GM13977 (cell line): ENCODE measurements at regions not wholly inside any gene's neighbourhood (a gene's known extent, or its start where the extent isn't known, plus 50 kb on each side); places are given as distances from the start of the nearest gene placed in this dataset.
"Not testable (repeated sequence)": the region's sequence is repeated elsewhere in the genome, so short reads cannot be mapped to it uniquely, and the experiment has no call there.

ENCODE experiments used
- DNase-seq: peaks from one replicate; pipeline ENCODE4 v3.0.0; 2012; ENCODE audit warnings: low spot score
- in situ Hi-C: fragments of 300-500 bp; cut with MboI; formaldehyde crosslinking; loops from one replicate; pipeline ENCODE4 v1.12.0; 2022; ENCODE audit warnings: low sequenced_read_pairs, low pct_unique_long_range_greater_than_20kb, mixed read lengths, inconsistent platforms; ENCODE audit not compliant: unreplicated experiment
- TF ChIP-seq, protein P1 (sequence below): IDR thresholded peaks from 2 replicates; pipeline ENCODE4 v1.5.1; 2012; ENCODE audit warnings: mild to moderate bottlenecking, control low read depth; ENCODE audit not compliant: insufficient read depth; ENCODE audit errors: extremely low read depth, missing control alignments

DNA sequence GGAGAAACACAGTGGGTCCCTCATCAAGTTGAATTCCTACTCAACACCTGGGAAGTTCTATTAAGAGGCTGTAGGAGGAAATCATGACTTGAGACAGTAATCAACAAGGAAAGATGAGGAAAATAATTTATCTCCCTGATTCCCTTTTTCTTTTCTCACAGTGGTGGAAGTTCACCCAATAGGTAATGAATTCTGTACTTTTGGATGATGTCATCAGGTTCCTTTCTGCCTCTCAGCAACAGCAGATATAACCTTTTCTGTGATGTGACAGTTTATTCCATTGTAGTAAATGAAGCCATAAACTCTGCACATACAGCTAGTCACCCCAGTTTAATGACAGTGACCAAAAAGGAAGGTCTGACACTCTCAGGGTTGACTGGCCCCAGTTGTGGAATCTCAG lies 1265.0 kb downstream of the NXPH1 start:
- in situ Hi-C loops, result no loop called here
- TF ChIP-seq, protein P1, sequence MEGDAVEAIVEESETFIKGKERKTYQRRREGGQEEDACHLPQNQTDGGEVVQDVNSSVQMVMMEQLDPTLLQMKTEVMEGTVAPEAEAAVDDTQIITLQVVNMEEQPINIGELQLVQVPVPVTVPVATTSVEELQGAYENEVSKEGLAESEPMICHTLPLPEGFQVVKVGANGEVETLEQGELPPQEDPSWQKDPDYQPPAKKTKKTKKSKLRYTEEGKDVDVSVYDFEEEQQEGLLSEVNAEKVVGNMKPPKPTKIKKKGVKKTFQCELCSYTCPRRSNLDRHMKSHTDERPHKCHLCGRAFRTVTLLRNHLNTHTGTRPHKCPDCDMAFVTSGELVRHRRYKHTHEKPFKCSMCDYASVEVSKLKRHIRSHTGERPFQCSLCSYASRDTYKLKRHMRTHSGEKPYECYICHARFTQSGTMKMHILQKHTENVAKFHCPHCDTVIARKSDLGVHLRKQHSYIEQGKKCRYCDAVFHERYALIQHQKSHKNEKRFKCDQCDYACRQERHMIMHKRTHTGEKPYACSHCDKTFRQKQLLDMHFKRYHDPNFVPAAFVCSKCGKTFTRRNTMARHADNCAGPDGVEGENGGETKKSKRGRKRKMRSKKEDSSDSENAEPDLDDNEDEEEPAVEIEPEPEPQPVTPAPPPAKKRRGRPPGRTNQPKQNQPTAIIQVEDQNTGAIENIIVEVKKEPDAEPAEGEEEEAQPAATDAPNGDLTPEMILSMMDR, result no peak
- no peak for DNase-seq

DNA sequence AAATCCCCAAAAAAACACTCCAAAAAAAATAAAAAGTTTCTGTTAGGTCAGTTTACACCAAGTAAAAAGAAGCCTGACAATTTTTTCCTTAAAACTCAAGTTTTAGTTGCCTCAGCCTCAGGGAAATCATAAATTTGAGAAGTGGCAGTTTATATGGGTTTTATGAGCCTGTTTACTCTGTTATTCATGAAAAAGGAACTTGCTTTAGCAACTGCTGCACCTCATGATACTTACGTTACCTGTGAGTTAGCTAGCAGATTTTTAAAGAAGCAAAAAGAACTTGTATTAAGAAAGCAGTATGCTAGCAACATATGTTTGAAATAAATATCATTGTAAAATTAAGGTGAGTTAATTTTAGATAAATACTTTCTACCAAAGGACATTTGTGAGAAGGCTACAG lies 1264.5 kb upstream of the PHF14 start:
- in situ Hi-C loops, result no loop called here
- DNase-seq, result no peak
- TF ChIP-seq, protein P1, result no peak

DNA sequence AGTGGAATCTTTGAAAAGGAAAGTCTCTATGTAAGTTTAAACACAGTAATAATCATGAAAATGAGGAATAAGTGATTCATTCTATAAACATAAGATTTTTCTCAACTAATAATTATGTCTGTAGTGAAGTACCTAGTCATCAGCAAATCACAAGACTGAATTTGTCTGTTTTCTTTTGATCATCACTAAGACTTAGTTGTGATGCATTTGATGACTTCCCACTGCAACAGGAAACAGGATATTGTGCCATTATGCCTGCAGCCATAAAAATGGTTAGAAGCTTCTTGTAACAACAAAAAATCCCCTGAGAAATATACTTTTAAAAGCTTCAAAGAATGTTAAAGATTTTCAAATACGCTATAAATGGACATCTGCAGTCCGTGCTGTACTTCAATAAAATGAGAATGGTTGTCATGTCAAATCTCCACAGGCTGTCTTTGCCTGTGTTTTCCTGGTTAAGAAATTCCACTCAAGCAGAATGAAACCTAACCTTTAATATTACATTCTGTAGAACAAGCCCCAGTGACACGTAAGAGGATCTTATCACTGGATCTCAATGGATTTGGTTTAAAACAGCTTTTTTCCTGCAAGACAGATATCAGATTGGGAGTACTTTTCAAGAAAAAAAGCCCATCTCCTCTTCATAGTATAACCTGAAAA lies 1262.3 kb upstream of the PHF14 start:
- no peak for DNase-seq
- TF ChIP-seq, protein P1, result no peak
- in situ Hi-C loops, result no loop called here

DNA sequence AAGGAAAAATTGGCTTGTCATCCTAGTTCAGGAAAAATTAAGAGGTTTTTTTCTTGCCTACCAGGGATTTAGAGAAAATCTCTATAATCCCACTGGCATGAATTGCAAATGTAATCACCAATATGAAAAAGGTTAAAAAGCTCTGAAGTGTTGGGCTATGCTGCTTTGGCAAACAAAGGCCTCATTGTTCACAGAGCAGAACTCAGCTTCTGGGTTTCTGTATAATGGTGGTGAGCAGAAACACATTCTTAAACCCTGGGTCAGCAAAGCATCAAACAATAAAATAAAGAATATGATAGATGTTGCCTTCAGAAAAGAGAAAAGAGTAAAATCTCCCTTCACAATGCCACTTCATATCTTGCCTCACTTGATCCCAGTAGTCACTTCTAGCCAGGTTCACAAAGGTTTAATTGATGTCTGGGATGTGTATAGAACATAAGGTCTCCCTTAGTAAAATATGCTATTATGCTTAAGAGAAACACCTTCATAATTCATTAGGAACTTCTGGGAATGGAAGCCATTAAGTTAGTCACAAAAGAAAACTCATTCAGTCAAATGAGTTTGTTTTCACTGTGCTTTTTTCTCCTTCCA lies 1255.5 kb upstream of the PHF14 start:
- in situ Hi-C loops, result no loop called here
- TF ChIP-seq, protein P1, result no peak
- no peak for DNase-seq

DNA sequence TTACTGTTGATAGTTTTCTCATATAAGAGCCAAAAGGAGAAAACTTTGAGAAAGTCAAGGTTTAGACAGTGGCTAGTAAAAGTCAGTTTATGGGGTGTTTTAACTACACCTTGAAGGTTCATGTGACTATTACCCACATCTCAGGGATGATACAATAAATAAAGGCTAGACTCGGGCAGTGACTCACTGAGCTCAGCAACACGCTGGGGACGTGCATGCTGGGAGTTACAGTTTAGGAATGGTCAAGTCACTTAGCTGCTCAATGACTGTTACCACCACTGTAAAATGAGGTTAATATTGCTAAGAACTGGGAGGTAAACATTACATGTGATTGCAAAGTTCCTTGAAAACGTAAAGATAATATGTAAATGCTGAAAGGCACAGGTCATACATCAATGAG lies 1254.4 kb upstream of the PHF14 start:
- no peak for DNase-seq
- in situ Hi-C loops, result no loop called here
- TF ChIP-seq, protein P1, result no peak

DNA sequence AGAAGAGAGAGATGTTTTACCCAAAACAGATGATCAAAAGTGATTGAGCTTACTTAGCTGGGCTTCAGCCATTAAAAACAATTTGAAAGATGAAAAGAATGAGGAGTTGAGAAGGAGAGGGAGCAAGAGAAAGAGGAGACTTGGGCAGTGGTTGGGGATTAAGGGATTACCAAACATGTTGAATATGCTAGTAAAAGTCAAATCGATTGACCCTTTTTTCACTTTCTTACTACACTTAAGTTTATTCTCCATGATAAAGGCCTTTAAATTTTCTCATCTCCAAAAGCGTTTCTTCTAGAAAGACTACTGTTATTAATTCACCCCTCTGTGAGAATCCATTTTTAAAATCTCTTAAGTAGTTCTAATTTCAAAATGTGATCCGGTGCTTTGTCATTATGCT lies 1254.0 kb upstream of the PHF14 start:
- no peak for DNase-seq
- TF ChIP-seq, protein P1, result no peak
- in situ Hi-C loops, result no loop called here

DNA sequence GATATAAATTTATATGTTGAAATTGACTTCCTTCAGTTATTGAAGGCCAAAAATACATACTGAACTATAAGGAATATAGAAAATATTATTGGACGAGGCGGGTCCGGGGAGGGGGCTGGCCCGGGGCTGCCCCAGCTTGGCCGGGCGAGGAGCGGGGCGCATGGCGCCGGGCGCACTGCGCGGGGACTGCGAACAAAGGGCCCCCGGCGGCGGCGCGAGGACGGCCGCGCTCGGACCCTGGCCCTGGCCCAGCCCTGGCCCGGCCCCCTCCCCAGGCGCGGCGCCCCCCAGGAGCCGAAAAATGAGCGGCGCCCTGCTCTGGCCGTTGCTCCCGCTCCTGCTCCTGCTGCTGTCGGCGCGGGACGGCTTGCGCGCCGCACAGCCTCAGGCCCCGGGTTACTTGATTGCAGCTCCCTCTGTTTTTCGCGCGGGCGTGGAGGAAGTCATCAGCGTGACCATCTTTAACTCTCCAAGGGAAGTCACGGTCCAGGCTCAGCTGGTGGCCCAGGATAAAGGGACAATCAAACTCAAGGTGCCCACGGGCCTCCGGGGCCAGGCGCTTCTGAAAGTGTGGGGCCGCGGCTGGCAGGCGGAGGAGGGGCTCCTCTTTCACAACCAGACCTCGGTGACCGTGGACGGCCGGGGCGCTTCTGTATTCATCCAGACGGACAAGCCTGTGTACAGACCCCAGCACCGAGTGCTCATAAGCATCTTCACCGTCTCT lies 1247.6 kb upstream of the PHF14 start:
- DNase-seq, in situ Hi-C loops: not testable (repeated sequence)

DNA sequence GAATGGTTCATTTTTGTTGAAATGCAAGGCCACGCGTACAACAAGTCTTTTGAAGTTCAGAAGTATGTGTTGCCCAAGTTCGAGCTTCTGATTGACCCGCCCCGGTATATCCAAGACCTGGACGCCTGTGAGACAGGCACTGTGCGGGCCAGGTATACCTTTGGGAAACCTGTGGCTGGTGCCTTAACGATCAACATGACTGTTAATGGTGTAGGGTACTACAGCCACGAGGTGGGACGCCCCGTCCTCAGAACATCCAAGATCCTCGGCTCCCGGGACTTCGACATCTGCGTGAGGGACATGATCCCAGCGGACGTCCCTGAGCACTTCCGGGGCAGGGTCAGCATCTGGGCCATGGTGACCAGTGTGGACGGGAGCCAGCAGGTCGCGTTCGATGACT lies 1246.9 kb upstream of the PHF14 start:
- in situ Hi-C loops, DNase-seq: not testable (repeated sequence)

DNA sequence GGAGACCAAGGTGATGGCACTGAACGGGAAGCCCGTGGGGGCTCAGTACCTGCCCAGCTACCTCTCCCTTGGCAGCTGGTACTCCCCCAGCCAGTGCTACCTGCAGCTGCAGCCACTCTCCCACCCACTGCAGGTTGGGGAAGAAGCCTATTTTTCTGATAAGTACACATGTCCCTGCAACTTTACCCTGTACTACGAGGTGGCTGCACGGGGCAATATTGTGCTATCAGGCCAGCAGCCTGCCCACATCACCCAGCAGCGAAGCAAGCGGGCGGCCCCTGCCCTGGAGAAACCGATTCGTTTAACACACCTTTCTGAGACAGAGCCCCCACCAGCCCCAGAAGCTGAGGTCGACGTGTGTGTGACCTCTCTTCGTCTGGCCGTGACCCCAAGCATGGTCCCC lies 1246.2 kb upstream of the PHF14 start:
- in situ Hi-C loops, DNase-seq: not testable (repeated sequence)

DNA sequence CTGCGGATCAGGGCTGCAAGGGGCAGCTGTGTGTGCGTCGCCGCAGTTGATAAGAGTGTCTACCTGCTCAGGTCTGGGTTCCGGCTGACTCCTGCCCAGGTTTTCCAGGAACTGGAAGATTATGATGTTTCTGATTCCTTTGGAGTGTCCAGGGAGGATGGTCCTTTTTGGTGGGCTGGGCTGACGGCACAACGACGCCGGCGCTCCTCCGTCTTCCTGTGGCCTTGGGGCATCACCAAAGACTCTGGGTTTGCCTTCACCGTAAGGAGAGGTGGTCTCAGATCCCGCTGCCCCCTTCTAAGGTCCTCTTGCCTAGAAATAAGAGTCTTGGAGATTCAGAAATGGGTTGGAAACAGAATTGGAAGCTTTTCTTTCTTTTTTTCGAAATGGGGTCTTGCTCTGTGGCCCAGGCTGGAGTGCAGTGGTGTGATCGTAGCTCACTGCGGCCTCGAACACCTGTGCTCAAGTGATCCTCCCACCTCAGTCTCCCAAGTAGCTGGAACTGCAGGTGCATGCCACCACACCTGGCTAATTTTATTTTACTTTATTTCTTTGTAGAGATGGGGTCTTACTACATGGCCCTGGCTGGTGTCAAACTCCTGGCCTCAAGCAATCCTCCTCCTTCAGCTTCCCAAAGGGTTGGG lies 1245.5 kb upstream of the PHF14 start:
- in situ Hi-C loops, DNase-seq: not testable (repeated sequence)
